ENCODE measurements at regions not wholly inside any gene's neighbourhood (a gene's known extent, or its start where the extent isn't known, plus 50 kb on each side); places are given as distances from the start of the nearest gene placed in this dataset.
A peak's percentile ranks its signal among the peaks of the same experiment; 100 is the strongest.

DNA sequence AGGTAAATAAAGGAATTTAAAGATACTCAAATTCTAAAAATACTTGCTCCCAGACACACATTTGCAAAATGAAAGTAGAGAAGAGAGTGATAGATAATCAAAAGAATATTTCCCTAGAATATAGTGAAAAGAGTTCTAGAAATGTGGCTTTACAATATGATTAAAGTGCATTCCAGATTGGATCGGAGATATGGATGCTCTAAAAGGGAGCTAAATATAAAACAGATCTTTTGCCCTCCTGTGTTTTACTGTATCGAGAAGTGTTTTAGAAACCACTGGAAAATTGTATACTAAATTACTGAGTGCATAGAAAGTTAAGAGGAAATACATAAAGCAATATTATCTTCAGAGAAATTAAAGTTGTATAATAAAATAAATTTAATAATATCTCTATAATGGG, 1392.0 kb downstream of the TECRL start:
- Mint-ChIP-seq H3K4me1 (ENCODE audit: insufficient read depth, unreplicated experiment) (peaks cover 11% of the 10 kb centered on the region), H3K36me3 (ENCODE audit: insufficient read depth, unreplicated experiment) (no peaks in the 10 kb centered on the region), H3K9me3 (ENCODE audit: unreplicated experiment) (no peaks in the 10 kb centered on the region), H3K4me3 (ENCODE audit: unreplicated experiment) (peak overlapping the region; percentile 12), H3K27me3 (ENCODE audit: insufficient read depth, unreplicated experiment) (no peaks in the 10 kb centered on the region), H3K27ac (ENCODE audit: low read depth, unreplicated experiment) (no peak overlapping the region)
- ChIA-PET POLR2A (no interaction called here), CTCF (interaction anchor here (0.6 kb wide), 1 partner anchor 1521 kb away, joined by 3 read pairs; no protein-coding TSS in a partner anchor)
- DNase-seq (ENCODE audit: unreplicated experiment), result no peak
- TF ChIP-seq, protein P1, sequence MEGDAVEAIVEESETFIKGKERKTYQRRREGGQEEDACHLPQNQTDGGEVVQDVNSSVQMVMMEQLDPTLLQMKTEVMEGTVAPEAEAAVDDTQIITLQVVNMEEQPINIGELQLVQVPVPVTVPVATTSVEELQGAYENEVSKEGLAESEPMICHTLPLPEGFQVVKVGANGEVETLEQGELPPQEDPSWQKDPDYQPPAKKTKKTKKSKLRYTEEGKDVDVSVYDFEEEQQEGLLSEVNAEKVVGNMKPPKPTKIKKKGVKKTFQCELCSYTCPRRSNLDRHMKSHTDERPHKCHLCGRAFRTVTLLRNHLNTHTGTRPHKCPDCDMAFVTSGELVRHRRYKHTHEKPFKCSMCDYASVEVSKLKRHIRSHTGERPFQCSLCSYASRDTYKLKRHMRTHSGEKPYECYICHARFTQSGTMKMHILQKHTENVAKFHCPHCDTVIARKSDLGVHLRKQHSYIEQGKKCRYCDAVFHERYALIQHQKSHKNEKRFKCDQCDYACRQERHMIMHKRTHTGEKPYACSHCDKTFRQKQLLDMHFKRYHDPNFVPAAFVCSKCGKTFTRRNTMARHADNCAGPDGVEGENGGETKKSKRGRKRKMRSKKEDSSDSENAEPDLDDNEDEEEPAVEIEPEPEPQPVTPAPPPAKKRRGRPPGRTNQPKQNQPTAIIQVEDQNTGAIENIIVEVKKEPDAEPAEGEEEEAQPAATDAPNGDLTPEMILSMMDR (IDR thresholded peaks at IDR 0.05; ENCODE audit: unreplicated experiment), result no peak
- intact Hi-C loops (cut with micrococcal nuclease), result no loop called here
- no TSS peak for BruUV-seq (replicated peaks)

DNA sequence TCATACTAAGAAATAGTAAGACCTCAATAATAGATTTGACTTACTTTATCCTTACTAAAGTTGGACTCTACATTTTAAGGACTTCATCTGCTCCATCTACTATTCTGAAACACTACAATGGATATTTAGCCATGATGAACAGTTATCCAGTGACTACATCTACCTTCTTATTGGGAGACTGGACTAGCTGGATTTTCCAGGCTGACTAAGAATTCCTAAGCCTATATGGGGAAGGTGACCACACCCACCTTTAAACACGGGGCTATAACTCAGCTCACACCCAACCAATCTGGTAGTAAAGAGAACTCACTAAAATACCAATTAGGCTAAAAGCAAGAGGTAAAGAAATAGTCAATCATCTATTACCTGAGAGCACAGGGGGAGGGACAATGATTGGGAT, 1438.4 kb downstream of the TECRL start:
- TF ChIP-seq, protein P1 (IDR thresholded peaks at IDR 0.05; ENCODE audit: unreplicated experiment), result no peak
- Mint-ChIP-seq H3K27ac (ENCODE audit: low read depth, unreplicated experiment) (no peak overlapping the region), H3K4me1 (ENCODE audit: insufficient read depth, unreplicated experiment) (no peaks in the 10 kb centered on the region), H3K4me3 (ENCODE audit: unreplicated experiment) (no peak overlapping the region), H3K36me3 (ENCODE audit: insufficient read depth, unreplicated experiment) (no peaks in the 10 kb centered on the region), H3K27me3 (ENCODE audit: insufficient read depth, unreplicated experiment) (no peaks in the 10 kb centered on the region), H3K9me3 (ENCODE audit: unreplicated experiment) (no peaks in the 10 kb centered on the region)
- POLR2A ChIA-PET, result no interaction called here
- CTCF ChIA-PET, result no interaction called here
- DNase-seq (ENCODE audit: unreplicated experiment), result no peak
- intact Hi-C loops (cut with micrococcal nuclease), result no loop called here
- BruUV-seq (replicated peaks), result no TSS peak

DNA sequence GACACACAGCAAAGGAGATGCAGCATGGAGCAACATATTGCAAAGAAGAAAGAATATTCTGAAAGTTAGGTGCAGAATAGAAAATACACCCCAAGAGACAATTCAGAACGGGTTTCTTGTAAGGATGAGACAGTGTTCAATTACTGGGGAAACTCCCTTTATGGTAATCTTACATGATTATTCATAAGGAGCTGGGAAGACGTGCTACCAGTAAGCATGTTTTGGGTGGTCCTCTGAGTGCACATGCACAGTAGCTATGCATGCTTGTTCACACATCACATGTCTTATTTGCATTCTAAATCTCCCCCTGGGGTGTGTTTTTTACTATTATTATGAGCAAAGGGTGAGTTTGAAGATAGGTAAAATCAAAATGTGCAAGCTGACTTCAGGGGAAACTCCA, 1448.8 kb downstream of the TECRL start:
- no TSS peak for BruUV-seq (replicated peaks)
- H3K9me3 Mint-ChIP-seq (ENCODE audit: unreplicated experiment), result no peaks in the 10 kb centered on the region
- no peaks in the 10 kb centered on the region for H3K36me3 Mint-ChIP-seq (ENCODE audit: insufficient read depth, unreplicated experiment)
- DNase-seq (ENCODE audit: unreplicated experiment), result no peak
- TF ChIP-seq, protein P1 (IDR thresholded peaks at IDR 0.05; ENCODE audit: unreplicated experiment), result no peak
- no peaks in the 10 kb centered on the region for H3K4me1 Mint-ChIP-seq (ENCODE audit: insufficient read depth, unreplicated experiment)
- no peak overlapping the region for H3K27ac Mint-ChIP-seq (ENCODE audit: low read depth, unreplicated experiment)
- intact Hi-C loops (cut with micrococcal nuclease), result no loop called here
- ChIA-PET CTCF (interaction anchor here (0.6 kb wide), 1 partner anchor 191 kb away, joined by 3 read pairs; no protein-coding TSS in a partner anchor), POLR2A (no interaction called here)
- H3K27me3 Mint-ChIP-seq (ENCODE audit: insufficient read depth, unreplicated experiment), result no peaks in the 10 kb centered on the region
- no peak overlapping the region for H3K4me3 Mint-ChIP-seq (ENCODE audit: unreplicated experiment)

DNA sequence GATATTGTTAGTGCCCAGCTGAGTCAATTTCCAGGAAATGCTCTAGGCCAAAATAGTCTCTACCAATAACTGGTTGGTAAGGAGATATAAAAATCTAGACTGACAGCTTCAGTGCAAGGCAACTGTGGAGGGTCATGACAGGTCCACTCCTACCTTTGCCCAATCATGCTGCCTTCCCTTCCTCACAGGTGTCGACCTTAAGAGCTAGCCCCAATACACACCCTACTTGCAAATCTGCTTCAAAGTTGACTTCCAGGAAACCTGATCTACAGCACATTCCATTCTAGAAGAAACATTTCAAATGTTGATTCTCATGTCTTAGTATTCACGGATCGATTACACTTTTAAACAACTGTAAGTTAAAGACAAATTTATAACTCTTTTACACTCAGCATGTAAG, 1455.5 kb downstream of the TECRL start:
- DNase-seq (ENCODE audit: unreplicated experiment), result no peak
- intact Hi-C loops (cut with micrococcal nuclease), result no loop called here
- H3K4me1 Mint-ChIP-seq (ENCODE audit: insufficient read depth, unreplicated experiment), result peaks cover 5% of the 10 kb centered on the region
- ChIA-PET POLR2A (no interaction called here), CTCF (no interaction called here)
- no peaks in the 10 kb centered on the region for H3K27me3 Mint-ChIP-seq (ENCODE audit: insufficient read depth, unreplicated experiment)
- H3K4me3 Mint-ChIP-seq (ENCODE audit: unreplicated experiment), result no peak overlapping the region
- H3K9me3 Mint-ChIP-seq (ENCODE audit: unreplicated experiment), result no peaks in the 10 kb centered on the region
- H3K27ac Mint-ChIP-seq (ENCODE audit: low read depth, unreplicated experiment), result no peak overlapping the region
- BruUV-seq (replicated peaks), result no TSS peak
- TF ChIP-seq, protein P1 (IDR thresholded peaks at IDR 0.05; ENCODE audit: unreplicated experiment), result no peak
- no peaks in the 10 kb centered on the region for H3K36me3 Mint-ChIP-seq (ENCODE audit: insufficient read depth, unreplicated experiment)

Measured in MCF 10A (cell line).